ENCODE measurements at regions not wholly inside any gene's neighbourhood (a gene's known extent, or its start where the extent isn't known, plus 50 kb on each side); places are given as distances from the start of the nearest gene placed in this dataset.

- DNase-seq (ENCODE audit: low read depth), result no peak
- H3K4me3 ChIP-seq (ENCODE audit: low read depth, low read length), result no peak overlapping the region
- TF ChIP-seq, protein P1, sequence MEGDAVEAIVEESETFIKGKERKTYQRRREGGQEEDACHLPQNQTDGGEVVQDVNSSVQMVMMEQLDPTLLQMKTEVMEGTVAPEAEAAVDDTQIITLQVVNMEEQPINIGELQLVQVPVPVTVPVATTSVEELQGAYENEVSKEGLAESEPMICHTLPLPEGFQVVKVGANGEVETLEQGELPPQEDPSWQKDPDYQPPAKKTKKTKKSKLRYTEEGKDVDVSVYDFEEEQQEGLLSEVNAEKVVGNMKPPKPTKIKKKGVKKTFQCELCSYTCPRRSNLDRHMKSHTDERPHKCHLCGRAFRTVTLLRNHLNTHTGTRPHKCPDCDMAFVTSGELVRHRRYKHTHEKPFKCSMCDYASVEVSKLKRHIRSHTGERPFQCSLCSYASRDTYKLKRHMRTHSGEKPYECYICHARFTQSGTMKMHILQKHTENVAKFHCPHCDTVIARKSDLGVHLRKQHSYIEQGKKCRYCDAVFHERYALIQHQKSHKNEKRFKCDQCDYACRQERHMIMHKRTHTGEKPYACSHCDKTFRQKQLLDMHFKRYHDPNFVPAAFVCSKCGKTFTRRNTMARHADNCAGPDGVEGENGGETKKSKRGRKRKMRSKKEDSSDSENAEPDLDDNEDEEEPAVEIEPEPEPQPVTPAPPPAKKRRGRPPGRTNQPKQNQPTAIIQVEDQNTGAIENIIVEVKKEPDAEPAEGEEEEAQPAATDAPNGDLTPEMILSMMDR (conservative IDR thresholded peaks at IDR 0.05; ENCODE audit: low read depth, low read length), result no peak
Observed at GRCh38 chr14:98853063-98853729, 418.8 kb downstream of the BCL11B start.

DNA sequence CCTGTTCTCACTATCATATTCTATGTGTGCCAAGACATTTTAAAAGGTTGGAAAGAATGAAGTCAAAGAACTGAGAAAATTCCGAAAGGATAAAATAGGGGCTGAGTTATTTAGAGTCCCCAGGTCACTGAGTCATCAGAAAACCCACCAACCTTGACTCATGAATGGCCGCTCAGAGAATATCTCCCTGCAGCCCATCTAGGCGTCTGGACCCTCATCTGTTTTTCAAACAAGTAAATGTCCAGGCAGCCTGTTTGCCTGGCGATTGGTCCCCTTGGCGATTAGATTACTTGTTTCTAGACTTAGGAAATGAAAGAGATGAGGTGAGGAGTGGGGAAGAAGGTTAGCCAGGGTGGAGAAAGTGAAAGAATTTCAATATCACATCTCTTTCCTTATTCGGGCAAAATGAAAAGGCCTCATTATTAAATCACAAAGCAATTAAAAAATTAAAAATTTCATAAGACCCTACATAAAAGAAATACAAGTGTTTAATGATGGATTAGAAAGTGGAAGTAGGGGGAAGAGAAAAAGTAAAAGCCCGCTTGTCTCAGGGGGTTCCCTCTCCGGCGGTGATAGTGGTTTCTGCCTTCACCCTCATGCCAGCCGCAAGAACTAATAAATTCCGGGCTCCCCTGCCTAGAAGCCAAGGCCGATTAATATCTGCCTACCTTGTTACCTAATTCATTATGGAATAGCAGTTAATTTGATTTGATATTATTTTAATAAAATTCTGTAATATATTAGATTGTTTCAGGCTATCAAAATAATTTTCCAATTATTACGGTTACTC lies 415.9 kb downstream of the BCL11B start:
- TF ChIP-seq, protein P1 (conservative IDR thresholded peaks at IDR 0.05; ENCODE audit: low read depth, low read length), result no peak
- DNase-seq (ENCODE audit: low read depth), result no peak
- H3K4me3 ChIP-seq (ENCODE audit: low read depth, low read length), result no peak overlapping the region

- H3K4me3 ChIP-seq (ENCODE audit: low read depth, low read length), result no peak overlapping the region
- DNase-seq (ENCODE audit: low read depth), result no peak
- TF ChIP-seq, protein P1 (conservative IDR thresholded peaks at IDR 0.05; ENCODE audit: low read depth, low read length), result no peak
Observed at GRCh38 chr14:98858158-98858557, 413.8 kb downstream of the BCL11B start.

DNA sequence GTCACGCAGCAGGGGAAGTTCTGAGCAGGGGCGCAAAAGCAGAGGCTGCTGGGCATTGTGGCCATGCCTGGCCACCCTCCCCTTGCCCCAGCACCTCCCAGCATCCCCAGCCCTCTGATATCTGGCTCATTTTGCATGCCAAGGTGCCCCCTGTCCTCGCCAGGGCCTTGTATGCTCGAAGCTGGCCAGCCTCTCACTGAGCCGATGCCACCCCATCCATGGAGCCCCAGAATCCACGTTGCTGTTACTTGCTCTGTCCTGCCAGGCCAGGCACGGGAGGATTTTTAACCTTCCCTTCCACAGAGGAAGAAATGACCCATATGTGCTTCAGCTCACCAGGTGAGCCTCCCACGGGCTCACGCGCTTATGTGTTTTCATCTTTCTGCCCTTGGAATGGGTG lies 413.4 kb downstream of the BCL11B start:
- TF ChIP-seq, protein P1 (conservative IDR thresholded peaks at IDR 0.05; ENCODE audit: low read depth, low read length), result no peak
- no peak overlapping the region for H3K4me3 ChIP-seq (ENCODE audit: low read depth, low read length)
- DNase-seq (ENCODE audit: low read depth), result no peak

- no peak overlapping the region for H3K4me3 ChIP-seq (ENCODE audit: low read depth, low read length)
- DNase-seq (ENCODE audit: low read depth), result no peak
- TF ChIP-seq, protein P1 (conservative IDR thresholded peaks at IDR 0.05; ENCODE audit: low read depth, low read length), result no peak
Observed at GRCh38 chr14:98859301-98859700, 412.7 kb downstream of the BCL11B start.

DNA sequence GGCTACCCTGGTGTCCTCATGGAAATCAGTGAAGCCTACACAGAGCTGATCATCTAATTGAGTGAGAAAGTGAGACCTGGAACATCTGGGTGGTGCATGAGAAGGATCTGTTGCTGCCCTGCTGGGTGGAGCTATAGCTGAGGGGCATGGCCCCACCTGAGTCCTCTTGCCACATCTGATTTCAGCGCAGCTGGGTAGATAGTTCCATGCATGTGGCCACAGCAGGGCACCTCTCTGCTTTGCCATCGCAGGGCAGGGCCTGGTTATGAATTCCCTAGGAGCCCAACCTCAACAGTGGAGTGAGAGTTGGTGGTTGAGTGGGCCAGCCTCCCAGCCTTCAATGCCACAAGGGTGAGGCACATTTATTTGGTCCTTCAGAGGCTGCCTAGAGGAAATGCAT lies 407.8 kb downstream of the BCL11B start:
- H3K4me3 ChIP-seq (ENCODE audit: low read depth, low read length), result no peak overlapping the region
- no peak for DNase-seq (ENCODE audit: low read depth)
- TF ChIP-seq, protein P1 (conservative IDR thresholded peaks at IDR 0.05; ENCODE audit: low read depth, low read length), result no peak

All from epithelial cell of proximal tubule (primary cell).